Stimulated activated CD8-positive, alpha-beta memory T cell treated with anti-CD3 and anti-CD28 coated beads, Interleukin-15, amount 100 ng/mL, for 48 hours (primary cell): ENCODE measurements at regions not wholly inside any gene's neighbourhood (a gene's known extent, or its start where the extent isn't known, plus 50 kb on each side); places are given as distances from the start of the nearest gene placed in this dataset.

Source experiments
- DNase-seq, 2 donors: peaks; one replicate each; pipeline ENCODE4 v3.0.0-alpha.2; 2020; ENCODE audit warnings: low read depth in 2 of 2

- DNase-seq: no peak
These were observed 409.6 kb upstream of the USP24 start for GRCh38 chr1:55624766-55625165.

GRCh38 chr1:55623311-55623710 lies 408.1 kb upstream of the USP24 start:
- no peak for DNase-seq

GRCh38 chr1:55622074-55622473 lies 406.9 kb upstream of the USP24 start:
- no peak for DNase-seq

GRCh38 chr1:55618199-55618598 lies 403.0 kb upstream of the USP24 start:
- DNase-seq: no peak

DNA sequence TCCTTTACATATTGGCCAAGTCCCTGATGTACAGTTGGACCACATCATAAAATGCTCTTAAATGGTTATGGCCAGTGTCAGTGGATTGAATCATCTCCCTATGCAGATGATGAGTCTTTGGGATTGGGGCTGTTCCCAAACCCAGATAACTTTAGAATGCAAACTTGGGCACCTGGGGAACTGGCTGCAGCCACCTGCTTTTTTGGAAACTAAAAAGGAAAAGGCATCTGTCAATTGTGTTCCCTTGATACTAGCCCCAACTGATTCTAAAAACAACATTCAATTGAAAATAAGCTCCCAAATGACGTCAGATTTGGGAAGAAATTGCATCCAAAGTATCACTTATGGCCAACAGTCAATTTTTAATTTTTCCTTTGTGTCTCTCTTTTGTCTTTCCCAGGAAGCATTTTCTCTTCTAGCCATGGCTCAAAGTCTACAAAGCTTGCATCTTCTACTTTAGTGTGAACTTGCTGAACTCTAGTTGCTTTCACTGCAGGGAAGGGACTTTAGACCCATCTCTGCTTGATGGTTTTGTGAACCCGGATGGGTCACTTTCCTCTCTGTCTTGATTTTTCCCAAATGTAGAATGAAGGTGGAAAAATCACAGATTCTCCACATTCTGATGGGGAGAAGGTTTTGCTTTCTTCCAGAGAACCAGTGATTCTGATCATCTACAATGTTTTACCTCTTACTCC lies 402.3 kb upstream of the USP24 start:
- DNase-seq: no peak

DNA sequence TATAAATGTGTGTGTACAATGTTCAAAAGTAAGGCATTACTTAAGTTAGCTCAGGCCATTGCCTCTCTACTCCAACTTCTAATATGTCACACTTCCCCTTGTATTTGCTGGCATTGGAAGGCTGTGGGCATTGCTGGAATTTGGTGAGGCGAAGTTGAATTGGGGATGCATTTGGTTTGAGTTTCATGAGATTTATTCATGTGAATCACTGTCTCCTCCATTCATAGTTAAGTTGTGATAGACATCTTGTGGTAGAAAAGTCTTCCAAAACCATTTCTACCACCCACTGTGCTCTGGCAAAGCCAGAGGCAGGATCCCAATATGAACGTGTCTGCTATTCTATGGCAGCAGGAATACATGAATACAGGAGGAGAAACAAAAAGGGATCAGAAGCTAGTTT lies 397.8 kb upstream of the USP24 start:
- DNase-seq: no peak

DNA sequence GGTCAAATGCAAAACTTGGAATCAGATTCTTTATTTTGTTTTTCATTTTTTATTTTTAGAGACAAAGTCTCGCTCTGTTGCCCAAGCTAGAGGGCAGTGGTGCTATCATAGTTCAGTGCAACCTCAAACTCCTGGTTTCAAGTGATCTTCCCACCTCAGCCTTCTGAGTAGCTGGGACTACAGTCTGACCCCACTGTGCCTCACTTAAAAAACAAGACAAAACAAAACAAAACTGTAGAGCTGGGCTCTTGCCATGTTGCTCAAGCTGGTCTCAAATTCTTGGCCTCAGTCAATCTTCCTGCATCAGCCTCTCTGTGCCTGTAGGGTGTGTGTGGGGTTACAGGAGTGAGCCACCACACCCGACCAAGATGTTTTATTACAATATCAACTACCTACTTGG lies 396.0 kb upstream of the USP24 start:
- no peak for DNase-seq

DNA sequence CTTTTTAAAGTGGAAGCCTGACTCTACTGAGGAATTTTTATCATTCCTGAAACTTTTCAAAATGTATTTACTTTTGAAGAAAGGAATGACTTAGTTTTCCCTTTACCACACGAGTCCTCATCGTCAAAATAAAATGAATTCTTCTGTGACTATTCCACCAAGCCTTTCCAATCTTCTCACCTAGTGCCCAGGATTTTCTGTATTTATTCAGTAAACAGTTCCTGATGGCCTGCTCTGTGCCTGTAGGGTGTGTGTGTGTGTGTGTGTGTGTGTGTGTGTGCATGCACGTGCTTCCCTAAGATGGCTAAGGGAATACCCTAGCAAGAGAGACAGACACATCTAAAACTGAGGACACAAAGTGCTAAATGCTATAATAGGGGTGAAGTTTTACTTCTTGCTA lies 395.0 kb upstream of the USP24 start:
- no peak for DNase-seq

DNA sequence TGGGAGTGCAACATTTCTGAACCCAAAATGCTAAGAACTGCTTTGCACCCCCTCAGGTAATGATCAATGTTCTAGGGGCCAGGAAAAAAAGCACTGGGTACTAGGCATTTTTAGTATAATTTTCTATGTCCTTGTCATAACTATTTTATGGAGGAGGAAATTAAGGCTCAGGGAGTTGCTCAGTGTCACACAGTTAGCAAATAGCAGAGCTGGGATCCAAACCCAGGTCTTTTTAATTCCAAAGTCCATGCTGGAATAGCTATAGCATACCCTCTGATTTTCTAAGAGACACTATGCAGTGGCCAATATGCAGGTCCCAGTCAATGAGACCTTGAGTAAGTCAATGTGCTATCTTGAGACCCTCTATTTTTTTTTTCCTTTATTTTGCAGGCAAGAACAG lies 394.5 kb upstream of the USP24 start:
- DNase-seq: no peak

DNA sequence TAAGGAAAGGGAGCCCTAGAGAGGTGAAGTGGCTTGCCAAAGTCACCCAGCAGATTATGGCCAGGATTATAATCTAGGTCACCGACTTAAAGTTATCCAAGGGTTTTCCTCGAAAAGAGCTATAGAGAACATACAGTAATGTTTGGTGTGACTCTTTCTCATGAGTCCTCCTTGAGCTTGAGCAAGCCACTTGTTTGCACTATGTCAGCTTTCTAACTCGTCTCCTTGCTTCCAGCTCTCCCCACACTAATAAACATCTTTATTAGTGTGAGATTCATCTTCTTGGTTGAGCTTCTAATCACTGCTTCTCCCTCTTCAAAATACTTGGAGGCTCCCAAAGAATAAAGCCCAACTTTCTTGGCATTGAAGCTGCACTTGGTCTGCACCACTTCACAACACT lies 390.0 kb upstream of the USP24 start:
- no peak for DNase-seq

DNA sequence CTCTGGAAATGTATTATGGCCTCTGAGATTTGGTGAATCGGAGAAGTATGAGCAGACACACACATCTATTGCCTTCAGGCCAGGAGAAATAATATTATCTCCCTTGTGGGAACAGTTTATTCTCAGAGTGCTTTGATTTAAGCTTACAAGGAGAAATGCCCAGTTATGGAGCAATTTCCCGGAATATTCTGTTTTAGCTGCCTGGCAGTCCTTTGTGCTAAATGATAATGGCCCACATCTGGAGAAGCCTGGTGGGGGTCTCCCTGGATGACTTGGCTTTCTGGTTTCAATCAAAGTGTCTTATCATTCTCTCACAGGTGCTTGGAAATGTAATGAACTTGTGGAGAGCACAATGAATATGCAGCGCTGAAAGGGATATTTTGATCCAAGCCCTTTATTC lies 389.6 kb upstream of the USP24 start:
- DNase-seq: no peak

- no peak for DNase-seq
These were observed 389.0 kb upstream of the USP24 start for GRCh38 chr1:55604179-55604578.

- no peak for DNase-seq
These were observed 385.1 kb upstream of the USP24 start for GRCh38 chr1:55600242-55600641.

DNA sequence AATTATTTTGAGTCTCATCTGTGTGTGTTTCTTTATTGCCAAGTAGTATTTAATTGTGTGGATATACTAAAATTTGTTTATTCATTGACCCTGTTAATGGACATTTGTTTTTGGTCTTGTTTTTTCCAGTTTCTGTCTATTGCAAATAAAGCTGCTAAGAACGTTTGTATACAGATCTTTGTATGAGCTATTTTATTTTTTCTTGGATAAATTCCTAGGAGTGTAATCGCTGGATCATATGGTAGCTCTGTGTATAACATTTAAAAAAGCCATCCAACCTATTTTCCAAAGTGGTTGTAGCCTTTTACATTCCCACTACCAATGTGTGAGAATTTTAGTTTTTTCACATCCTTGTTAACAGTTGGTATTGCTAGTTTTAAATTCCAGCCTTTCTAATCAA lies 382.7 kb upstream of the USP24 start:
- DNase-seq: no peak

- DNase-seq: no peak
These were observed 379.5 kb upstream of the USP24 start for GRCh38 chr1:55594701-55595100.

DNA sequence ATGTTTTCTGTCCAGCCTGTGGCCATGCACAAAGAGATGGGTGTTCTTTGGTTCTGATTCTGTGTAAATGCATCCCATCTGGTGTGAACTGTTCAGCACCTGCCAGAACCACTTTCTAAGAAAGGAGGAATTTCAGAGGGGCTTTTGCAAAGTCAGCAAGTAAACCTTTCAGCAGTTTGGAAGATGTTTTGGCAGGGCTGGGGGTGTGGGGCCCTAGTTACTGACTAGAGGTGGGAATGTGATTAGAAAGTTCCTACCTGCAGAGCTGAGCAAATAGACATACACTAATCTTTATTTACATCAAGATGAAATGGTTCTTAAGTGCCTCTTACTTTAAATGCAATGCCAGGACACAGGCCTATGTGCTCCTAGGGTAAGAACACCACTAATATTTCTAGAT lies 378.1 kb upstream of the USP24 start:
- DNase-seq: no peak

DNA sequence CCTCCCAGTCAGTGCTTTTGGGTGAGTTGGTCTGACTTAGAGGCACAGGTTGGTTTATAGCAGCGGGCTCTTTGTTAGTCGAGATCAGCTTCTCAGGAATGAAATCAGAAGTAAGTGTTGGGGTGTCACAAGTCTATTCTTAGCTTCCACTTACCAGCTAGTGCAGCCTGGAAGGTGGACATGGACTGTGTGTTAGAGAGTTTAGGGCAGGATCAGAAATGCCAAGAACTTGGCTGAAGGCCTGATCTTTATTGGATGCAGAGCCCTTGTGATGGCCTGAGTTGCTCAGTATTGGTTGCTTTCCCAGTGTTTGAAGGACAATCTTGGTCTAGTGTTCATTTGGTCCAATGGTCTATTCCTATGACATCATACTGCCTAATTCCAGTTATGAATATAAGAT lies 377.0 kb upstream of the USP24 start:
- DNase-seq: no peak

GRCh38 chr1:55589671-55590297 lies 374.6 kb upstream of the USP24 start:
- no peak for DNase-seq

GRCh38 chr1:55588309-55588708 lies 373.1 kb upstream of the USP24 start:
- no peak for DNase-seq

DNA sequence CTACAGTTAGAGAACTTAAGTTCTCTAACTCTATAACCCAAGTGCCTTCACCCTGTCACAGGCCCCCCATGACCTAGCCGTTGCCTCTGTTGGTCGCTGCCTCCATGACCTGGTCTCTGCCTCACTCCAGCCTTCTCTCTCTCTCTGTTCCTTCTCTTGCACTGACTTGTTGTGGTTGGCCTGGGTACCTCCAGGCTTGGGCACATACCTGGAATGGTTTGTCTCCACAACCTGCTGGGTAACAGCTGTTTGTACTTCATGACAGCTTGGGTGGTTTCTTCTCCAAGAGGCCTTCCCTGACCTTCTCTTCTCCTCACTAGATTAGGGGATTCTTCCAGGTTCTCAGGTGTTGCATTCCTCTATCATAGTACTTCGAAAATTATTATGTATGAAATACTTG lies 371.6 kb upstream of the USP24 start:
- no peak for DNase-seq

- DNase-seq: no peak
These were observed 370.2 kb upstream of the USP24 start for GRCh38 chr1:55585402-55585792.

GRCh38 chr1:55584526-55585401 lies 369.6 kb upstream of the USP24 start:
- DNase-seq: no peak

DNA sequence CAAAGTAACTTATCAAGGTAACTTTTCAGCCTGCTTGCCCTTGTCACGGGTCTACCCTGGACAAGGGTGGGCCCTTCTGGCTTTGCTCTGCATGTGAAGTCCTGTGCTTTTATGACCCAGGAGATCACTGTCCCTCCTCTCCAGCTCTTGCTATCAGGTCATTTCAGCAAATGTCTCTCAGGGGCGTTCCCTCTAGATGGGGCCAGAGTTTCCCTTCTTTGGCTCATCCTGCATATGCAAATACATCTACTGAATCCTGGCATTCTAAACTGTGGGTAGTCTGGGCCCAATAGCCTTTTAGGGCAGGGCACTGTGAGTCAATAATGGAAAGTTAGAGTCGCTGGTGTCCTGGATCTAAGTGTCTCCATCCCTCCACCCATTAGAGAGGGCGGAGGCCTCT lies 366.9 kb upstream of the USP24 start:
- DNase-seq: no peak
